ENCODE measurements at regions not wholly inside any gene's neighbourhood (a gene's known extent, or its start where the extent isn't known, plus 50 kb on each side); places are given as distances from the start of the nearest gene placed in this dataset.
A peak's percentile ranks its signal among the peaks of the same experiment; 100 is the strongest.

- peak overlapping the region; percentile 56 for H3K4me3 Mint-ChIP-seq (ENCODE audit: low read depth)
- DNase-seq (ENCODE audit: low spot score, unreplicated experiment) = no peak
- peaks cover 25% of the 10 kb centered on the region for H3K4me1 Mint-ChIP-seq (ENCODE audit: low read depth)
- H3K9me3 Mint-ChIP-seq (ENCODE audit: low read depth) = peaks cover 7% of the 10 kb centered on the region
- no peaks in the 10 kb centered on the region for H3K27me3 Mint-ChIP-seq
- no peak for TF ChIP-seq CTCF (IDR thresholded peaks at IDR 0.05; ENCODE audit: unreplicated experiment)
- peak overlapping the region; percentile 80 for H3K27ac Mint-ChIP-seq
- H3K36me3 Mint-ChIP-seq (ENCODE audit: insufficient read depth) = no peaks in the 10 kb centered on the region
These were observed 188.0 kb downstream of the TTC8 start for GRCh38 chr14:89012282-89013097.

DNA sequence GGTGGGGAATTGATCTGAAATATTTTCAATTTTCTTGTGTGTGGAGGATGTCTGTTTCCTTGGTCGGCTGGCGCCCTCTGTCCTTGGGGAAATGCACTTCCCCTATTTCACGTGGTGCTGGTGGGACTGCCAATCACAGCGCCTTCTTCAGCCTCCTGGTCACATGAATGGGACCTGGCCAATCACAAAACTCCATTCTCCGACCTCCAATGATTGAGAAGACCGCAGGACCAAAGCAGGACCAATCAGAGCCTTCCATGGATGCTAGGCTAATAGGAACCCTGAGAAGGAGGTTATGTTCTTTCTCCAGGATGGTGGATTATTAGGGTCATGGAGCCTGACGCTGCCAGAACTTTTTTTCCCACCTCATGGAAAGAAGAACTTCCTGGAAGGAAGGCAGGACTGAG, 188.7 kb downstream of the TTC8 start:
- Mint-ChIP-seq H3K27ac (peak overlapping the region; percentile 80), H3K9me3 (ENCODE audit: low read depth) (peaks cover 7% of the 10 kb centered on the region), H3K4me3 (ENCODE audit: low read depth) (peak overlapping the region; percentile 56), H3K4me1 (ENCODE audit: low read depth) (peaks cover 25% of the 10 kb centered on the region), H3K27me3 (no peaks in the 10 kb centered on the region), H3K36me3 (ENCODE audit: insufficient read depth) (no peaks in the 10 kb centered on the region)
- peak; percentile 50 for TF ChIP-seq CTCF (IDR thresholded peaks at IDR 0.05; ENCODE audit: unreplicated experiment)
- no peak for DNase-seq (ENCODE audit: low spot score, unreplicated experiment)

DNA sequence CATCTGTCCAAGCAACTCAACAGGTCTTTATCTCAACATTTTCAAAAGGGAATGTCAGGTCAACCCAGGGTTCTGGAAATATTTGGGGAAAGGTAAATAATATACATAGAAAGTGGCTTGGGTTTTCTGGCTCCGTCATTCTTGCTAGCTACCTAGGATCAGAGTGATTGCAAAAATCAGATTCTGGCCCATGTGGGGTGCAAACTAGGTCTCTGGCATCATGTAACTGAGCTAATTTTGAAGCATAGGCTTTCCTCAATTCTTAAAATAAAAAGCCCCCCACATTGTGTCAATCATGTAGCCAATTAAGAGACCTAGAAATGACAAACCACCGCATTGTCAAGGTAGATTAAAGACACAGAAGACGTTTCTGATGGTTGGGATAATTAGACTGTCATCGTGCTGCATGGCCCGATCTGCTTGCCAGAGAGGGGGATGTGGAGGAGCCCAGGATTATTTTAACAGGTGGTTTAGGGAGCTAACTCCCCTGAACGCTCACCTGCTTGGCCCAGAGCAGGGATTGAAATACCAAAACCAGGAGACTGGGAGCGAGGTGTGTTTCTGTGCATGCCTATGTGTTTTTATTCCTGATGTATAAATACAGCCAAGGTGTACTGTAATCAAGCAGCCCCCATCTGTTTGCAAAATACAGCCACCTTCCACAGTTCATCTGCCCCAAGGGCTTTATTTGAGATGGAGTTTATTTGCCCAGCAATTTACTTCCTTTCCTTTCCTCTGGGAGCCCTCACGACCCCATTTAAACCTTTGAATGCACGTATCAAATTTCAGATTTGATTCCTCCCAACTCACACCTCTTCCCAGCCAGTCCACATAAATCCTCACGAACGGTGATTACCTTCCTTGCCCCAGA, 189.5 kb downstream of the TTC8 start:
- no peak overlapping the region for H3K4me3 Mint-ChIP-seq (ENCODE audit: low read depth)
- H3K4me1 Mint-ChIP-seq (ENCODE audit: low read depth) = peaks cover 25% of the 10 kb centered on the region

GRCh38 chr14:89014569-89014850, 190.1 kb downstream of the TTC8 start:
- Mint-ChIP-seq H3K27ac (no peak overlapping the region), H3K36me3 (ENCODE audit: insufficient read depth) (no peaks in the 10 kb centered on the region), H3K4me1 (ENCODE audit: low read depth) (peaks cover 25% of the 10 kb centered on the region), H3K27me3 (no peaks in the 10 kb centered on the region), H3K9me3 (ENCODE audit: low read depth) (peaks cover 7% of the 10 kb centered on the region), H3K4me3 (ENCODE audit: low read depth) (no peak overlapping the region)
- TF ChIP-seq CTCF (IDR thresholded peaks at IDR 0.05; ENCODE audit: unreplicated experiment) = no peak
- DNase-seq (ENCODE audit: low spot score, unreplicated experiment) = no peak

More for the DNA sequence above, 189.5 kb downstream of the TTC8 start:
- no peak overlapping the region for H3K27ac Mint-ChIP-seq
- no peaks in the 10 kb centered on the region for H3K36me3 Mint-ChIP-seq (ENCODE audit: insufficient read depth)
- H3K27me3 Mint-ChIP-seq = no peaks in the 10 kb centered on the region
- no peak for DNase-seq (ENCODE audit: low spot score, unreplicated experiment)
- peaks cover 7% of the 10 kb centered on the region for H3K9me3 Mint-ChIP-seq (ENCODE audit: low read depth)
- TF ChIP-seq CTCF (IDR thresholded peaks at IDR 0.05; ENCODE audit: unreplicated experiment) = no peak

DNA sequence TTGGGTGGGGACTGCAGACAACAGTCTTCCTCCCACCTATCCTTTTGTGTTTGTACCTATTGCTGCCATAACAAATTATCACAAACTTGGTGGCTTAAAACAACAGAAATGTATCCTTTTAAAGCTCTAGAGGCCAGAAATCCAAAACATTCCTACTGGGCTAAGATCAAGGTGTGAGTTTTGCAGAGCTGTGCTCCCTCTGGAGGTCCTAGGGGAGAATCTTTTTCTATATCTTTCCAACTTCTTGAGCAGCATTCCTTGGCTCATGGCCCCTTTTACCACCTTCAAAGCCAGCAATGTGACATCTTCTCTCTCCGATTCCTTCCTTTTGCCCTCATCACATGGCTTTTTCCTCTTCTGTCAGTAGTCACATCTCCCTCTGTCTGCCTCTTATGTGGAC, 190.6 kb downstream of the TTC8 start:
- no peak overlapping the region for H3K27ac Mint-ChIP-seq
- H3K4me3 Mint-ChIP-seq (ENCODE audit: low read depth) = no peak overlapping the region
- H3K9me3 Mint-ChIP-seq (ENCODE audit: low read depth) = peaks cover 7% of the 10 kb centered on the region
- peaks cover 25% of the 10 kb centered on the region for H3K4me1 Mint-ChIP-seq (ENCODE audit: low read depth)
- no peaks in the 10 kb centered on the region for H3K36me3 Mint-ChIP-seq (ENCODE audit: insufficient read depth)
- no peak for DNase-seq (ENCODE audit: low spot score, unreplicated experiment)
- no peak for TF ChIP-seq CTCF (IDR thresholded peaks at IDR 0.05; ENCODE audit: unreplicated experiment)
- H3K27me3 Mint-ChIP-seq = no peaks in the 10 kb centered on the region
